CD4-positive, alpha-beta memory T cell (primary cell): ENCODE measurements at regions not wholly inside any gene's neighbourhood (a gene's known extent, or its start where the extent isn't known, plus 50 kb on each side); places are given as distances from the start of the nearest gene placed in this dataset.

Experiments
- CTCF ChIA-PET: fragments of 350-600 bp; sonication (Branson Sonifier 250); formaldehyde crosslinking; loops from one replicate; lab custom pipeline; 2021; ENCODE audit warnings: inconsistent platforms; ENCODE audit not compliant: partially characterized antibody; lab: Charles Lee
- POLR2A ChIA-PET: fragments of 350-600 bp; sonication (Branson Sonifier 250); formaldehyde crosslinking; loops from one replicate; lab custom pipeline; 2021; ENCODE audit not compliant: partially characterized antibody; lab: Charles Lee
- DNase-seq, 5 donors: peaks; one replicate each; pipeline versions ENCODE4 v3.0.0 to v3.0.0-alpha.2; 2020 to 2022; ENCODE audit warnings: mixed read lengths in 1 of 5
- H3K27ac ChIP-seq: one replicate; pipeline ENCODE4 v1.7.0; 2013; ENCODE audit warnings: low read depth, low read length
- H3K27me3 ChIP-seq: 2 replicates; pipeline ENCODE4 v1.7.0; 2013; ENCODE audit warnings: mild to moderate bottlenecking, low read length, moderate library complexity; ENCODE audit not compliant: insufficient read depth
- H3K36me3 ChIP-seq: 2 replicates; pipeline ENCODE4 v1.7.0; 2013; ENCODE audit warnings: mild to moderate bottlenecking, low read length, moderate library complexity; ENCODE audit not compliant: insufficient read depth
- H3K4me1 ChIP-seq: 2 replicates; pipeline ENCODE4 v1.7.0; 2013; ENCODE audit warnings: mild to moderate bottlenecking, low read length, moderate library complexity; ENCODE audit not compliant: insufficient read depth
- H3K4me3 ChIP-seq, 2 donors: one replicate each; pipeline ENCODE4 v1.7.0; 2013; ENCODE audit warnings: low read length in 2 of 2, mild to moderate bottlenecking in 1 of 2
- H3K9me3 ChIP-seq, 2 donors: one replicate each; pipeline ENCODE4 v1.7.0; 2013; ENCODE audit warnings: low read length in 2 of 2, control low read depth in 1 of 2; ENCODE audit not compliant: control insufficient read depth in 1 of 2
- H3K27ac Mint-ChIP-seq, 7 donors: one replicate each; pipeline ENCODE4 v1.8.0; 2020 to 2021; ENCODE audit warnings: mixed read lengths in 7 of 7, mild to moderate bottlenecking in 6 of 7, inconsistent platforms in 3 of 7, moderate library complexity in 3 of 7
- H3K27me3 Mint-ChIP-seq, 2 donors: one replicate each; pipeline ENCODE4 v1.8.0; 2020 to 2021; ENCODE audit warnings: mixed read lengths in 2 of 2
- H3K36me3 Mint-ChIP-seq, 2 donors: one replicate each; pipeline ENCODE4 v1.8.0; 2020 to 2021; ENCODE audit warnings: mixed read lengths in 2 of 2, inconsistent platforms in 1 of 2, mild to moderate bottlenecking in 1 of 2
- H3K4me1 Mint-ChIP-seq, 4 donors: one replicate each; pipeline ENCODE4 v1.8.0; 2020 to 2021; ENCODE audit warnings: mixed read lengths in 4 of 4, mild to moderate bottlenecking in 1 of 4
- H3K4me3 Mint-ChIP-seq, 8 donors: one replicate each; pipeline ENCODE4 v1.8.0; 2020 to 2021; ENCODE audit warnings: mixed read lengths in 8 of 8, mild to moderate bottlenecking in 7 of 8, moderate library complexity in 6 of 8, inconsistent platforms in 3 of 8
- H3K9me3 Mint-ChIP-seq, 8 donors: one replicate each; pipeline ENCODE4 v1.8.0; 2020 to 2021; ENCODE audit warnings: mixed read lengths in 8 of 8, mild to moderate bottlenecking in 5 of 8, inconsistent platforms in 3 of 8, moderate library complexity in 1 of 8
- intact Hi-C: fragments of 100-400 bp; cut with micrococcal nuclease; formaldehyde crosslinking; loops from one replicate; pipeline ENCODE4 v1.15.1; 2023

GRCh38 chr2:123913143-123913735 is 111.8 kb upstream of the CNTNAP5 start:
- Histone ChIP-seq H3K27me3 (no peaks in the 10 kb centered on the region), H3K4me1 (no peaks in the 10 kb centered on the region), H3K9me3 (no peaks in the 10 kb centered on the region), H3K36me3 (no peaks in the 10 kb centered on the region), H3K4me3 (no peak overlapping the region), H3K27ac (no peak overlapping the region)
- ChIA-PET CTCF (no interaction called here), POLR2A (no interaction called here)
- H3K27ac Mint-ChIP-seq: no peak overlapping the region
- H3K9me3 Mint-ChIP-seq: peaks cover 2 to 26% (median 8%) of the 10 kb centered on the region in 8 donors
- no peaks in the 10 kb centered on the region for H3K4me1 Mint-ChIP-seq
- intact Hi-C loops: no loop called here
- H3K27me3 Mint-ChIP-seq: no peaks in the 10 kb centered on the region
- no peak overlapping the region for H3K4me3 Mint-ChIP-seq
- DNase-seq: no peak
- no peaks in the 10 kb centered on the region for H3K36me3 Mint-ChIP-seq

GRCh38 chr2:123915380-123915779 is 109.7 kb upstream of the CNTNAP5 start:
- no peaks in the 10 kb centered on the region for H3K4me1 Mint-ChIP-seq
- ChIA-PET CTCF (no interaction called here), POLR2A (no interaction called here)
- intact Hi-C loops: no loop called here
- DNase-seq: no peak
- no peaks in the 10 kb centered on the region for H3K36me3 Mint-ChIP-seq
- H3K9me3 ChIP-seq: no peaks in the 10 kb centered on the region
- H3K27me3 Mint-ChIP-seq: no peaks in the 10 kb centered on the region
- H3K4me1 ChIP-seq: no peaks in the 10 kb centered on the region
- no peak overlapping the region for H3K27ac ChIP-seq
- no peak overlapping the region for H3K27ac Mint-ChIP-seq
- peaks cover 2 to 35% (median 9%) of the 10 kb centered on the region in 8 donors for H3K9me3 Mint-ChIP-seq
- H3K27me3 ChIP-seq: no peaks in the 10 kb centered on the region
- H3K36me3 ChIP-seq: no peaks in the 10 kb centered on the region
- no peak overlapping the region for H3K4me3 ChIP-seq
- no peak overlapping the region for H3K4me3 Mint-ChIP-seq

- Histone ChIP-seq H3K27ac (no peak overlapping the region), H3K9me3 (no peaks in the 10 kb centered on the region), H3K27me3 (no peaks in the 10 kb centered on the region), H3K4me3 (no peak overlapping the region), H3K36me3 (no peaks in the 10 kb centered on the region), H3K4me1 (no peaks in the 10 kb centered on the region)
- intact Hi-C loops: no loop called here
- Mint-ChIP-seq H3K9me3 (peaks cover 2 to 35% (median 10%) of the 10 kb centered on the region in 8 donors), H3K27me3 (no peaks in the 10 kb centered on the region), H3K4me1 (no peaks in the 10 kb centered on the region), H3K27ac (no peak overlapping the region), H3K4me3 (no peak overlapping the region), H3K36me3 (no peaks in the 10 kb centered on the region)
- ChIA-PET CTCF (no interaction called here), POLR2A (no interaction called here)
- no peak for DNase-seq
These were observed 109.0 kb upstream of the CNTNAP5 start for GRCh38 chr2:123916051-123916450.

- H3K27me3 Mint-ChIP-seq: no peaks in the 10 kb centered on the region
- Histone ChIP-seq H3K4me3 (no peak overlapping the region), H3K27me3 (no peaks in the 10 kb centered on the region), H3K9me3 (no peaks in the 10 kb centered on the region), H3K27ac (no peak overlapping the region), H3K4me1 (no peaks in the 10 kb centered on the region), H3K36me3 (no peaks in the 10 kb centered on the region)
- peaks cover 2 to 33% (median 11%) of the 10 kb centered on the region in 8 donors for H3K9me3 Mint-ChIP-seq
- CTCF ChIA-PET: no interaction called here
- no peaks in the 10 kb centered on the region for H3K36me3 Mint-ChIP-seq
- no peak overlapping the region for H3K4me3 Mint-ChIP-seq
- intact Hi-C loops: no loop called here
- DNase-seq: no peak
- no peak overlapping the region for H3K27ac Mint-ChIP-seq
- H3K4me1 Mint-ChIP-seq: no peaks in the 10 kb centered on the region
- POLR2A ChIA-PET: no interaction called here
These were observed 108.6 kb upstream of the CNTNAP5 start for GRCh38 chr2:123916531-123916930.

GRCh38 chr2:123917241-123917640 is 107.8 kb upstream of the CNTNAP5 start:
- H3K4me3 Mint-ChIP-seq: no peak overlapping the region
- CTCF ChIA-PET: no interaction called here
- intact Hi-C loops: no loop called here

GRCh38 chr2:123928358-123928757 is 96.7 kb upstream of the CNTNAP5 start:
- H3K27me3 Mint-ChIP-seq: no peaks in the 10 kb centered on the region
- no peaks in the 10 kb centered on the region for H3K27me3 ChIP-seq
- no peak for DNase-seq
- peaks cover 0 to 7% of the 10 kb centered on the region in 2 donors for H3K9me3 ChIP-seq
- ChIA-PET POLR2A (no interaction called here), CTCF (no interaction called here)
- H3K4me3 ChIP-seq: no peak overlapping the region
- intact Hi-C loops: no loop called here
- H3K4me3 Mint-ChIP-seq: no peak overlapping the region
- H3K36me3 Mint-ChIP-seq: no peaks in the 10 kb centered on the region
- H3K4me1 ChIP-seq: no peaks in the 10 kb centered on the region
- no peak overlapping the region for H3K27ac Mint-ChIP-seq
- peaks cover 4 to 22% (median 9%) of the 10 kb centered on the region in 8 donors for H3K9me3 Mint-ChIP-seq
- H3K4me1 Mint-ChIP-seq: no peaks in the 10 kb centered on the region
- no peaks in the 10 kb centered on the region for H3K36me3 ChIP-seq
- no peak overlapping the region for H3K27ac ChIP-seq

More at GRCh38 chr2:123917241-123917640, 107.8 kb upstream of the CNTNAP5 start:
- no peaks in the 10 kb centered on the region for H3K4me1 Mint-ChIP-seq
- POLR2A ChIA-PET: no interaction called here
- no peaks in the 10 kb centered on the region for H3K36me3 ChIP-seq
- no peak overlapping the region for H3K4me3 ChIP-seq
- DNase-seq: no peak
- no peaks in the 10 kb centered on the region for H3K4me1 ChIP-seq
- H3K27me3 Mint-ChIP-seq: no peaks in the 10 kb centered on the region
- no peaks in the 10 kb centered on the region for H3K36me3 Mint-ChIP-seq
- no peak overlapping the region for H3K27ac Mint-ChIP-seq
- no peak overlapping the region for H3K27ac ChIP-seq
- peaks cover 2 to 35% (median 14%) of the 10 kb centered on the region in 8 donors for H3K9me3 Mint-ChIP-seq
- no peaks in the 10 kb centered on the region for H3K27me3 ChIP-seq
- H3K9me3 ChIP-seq: no peaks in the 10 kb centered on the region

GRCh38 chr2:123935405-123935804 is 89.7 kb upstream of the CNTNAP5 start:
- intact Hi-C loops: no loop called here
- no peaks in the 10 kb centered on the region for H3K4me1 Mint-ChIP-seq
- peaks cover 0 to 20% (median 7%) of the 10 kb centered on the region in 8 donors for H3K9me3 Mint-ChIP-seq
- no peak overlapping the region for H3K27ac Mint-ChIP-seq
- Histone ChIP-seq H3K27ac (no peak overlapping the region), H3K27me3 (no peaks in the 10 kb centered on the region), H3K4me3 (no peak overlapping the region), H3K4me1 (no peaks in the 10 kb centered on the region), H3K9me3 (no peaks in the 10 kb centered on the region), H3K36me3 (no peaks in the 10 kb centered on the region)
- no peaks in the 10 kb centered on the region for H3K36me3 Mint-ChIP-seq
- no peaks in the 10 kb centered on the region for H3K27me3 Mint-ChIP-seq
- ChIA-PET POLR2A (no interaction called here), CTCF (no interaction called here)
- DNase-seq: no peak
- no peak overlapping the region for H3K4me3 Mint-ChIP-seq
